Stomach (tissue), 4 donors: ENCODE measurements at regions not wholly inside any gene's neighbourhood (a gene's known extent, or its start where the extent isn't known, plus 50 kb on each side); places are given as distances from the start of the nearest gene placed in this dataset.

Experiments
- EP300 ChIP-seq: sonication (generic); formaldehyde crosslinking; IDR thresholded peaks from one replicate; pipeline ENCODE4 v1.6.1; 2017; ENCODE audit warnings: antibody characterized with exemption
- TF ChIP-seq, protein P1 (sequence below), 7 experiments: fragments of 450-650 bp in 4 of 7; fragments of 200-600 bp in 3 of 7; sonication (generic) in 3 of 7; IDR thresholded peaks; one replicate each; pipeline ENCODE4 v1.5.1; 2016 to 2019; ENCODE audit warnings: antibody characterized with exemption in 7 of 7, control low read depth in 2 of 7, mild to moderate bottlenecking in 1 of 7

DNA sequence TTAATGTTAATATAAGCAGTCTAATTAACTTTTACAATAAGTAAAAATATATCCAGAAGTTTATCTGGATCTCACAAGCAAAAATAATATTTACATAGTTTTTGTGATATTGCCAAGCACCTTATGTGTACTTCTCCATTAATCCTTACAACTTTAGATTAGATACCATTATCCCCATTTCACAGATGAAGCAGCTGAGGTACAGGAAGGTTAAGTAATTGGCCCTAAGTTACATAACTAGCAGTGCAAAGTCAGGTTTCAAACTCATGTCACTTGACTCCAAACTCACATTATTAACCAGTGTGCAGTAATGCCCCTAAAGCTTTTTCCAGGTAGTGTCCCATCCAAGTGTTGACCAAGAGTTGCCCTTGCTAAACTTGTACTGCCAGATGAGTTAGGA lies 248.6 kb upstream of the STXBP5 start:
- TF ChIP-seq, protein P1, sequence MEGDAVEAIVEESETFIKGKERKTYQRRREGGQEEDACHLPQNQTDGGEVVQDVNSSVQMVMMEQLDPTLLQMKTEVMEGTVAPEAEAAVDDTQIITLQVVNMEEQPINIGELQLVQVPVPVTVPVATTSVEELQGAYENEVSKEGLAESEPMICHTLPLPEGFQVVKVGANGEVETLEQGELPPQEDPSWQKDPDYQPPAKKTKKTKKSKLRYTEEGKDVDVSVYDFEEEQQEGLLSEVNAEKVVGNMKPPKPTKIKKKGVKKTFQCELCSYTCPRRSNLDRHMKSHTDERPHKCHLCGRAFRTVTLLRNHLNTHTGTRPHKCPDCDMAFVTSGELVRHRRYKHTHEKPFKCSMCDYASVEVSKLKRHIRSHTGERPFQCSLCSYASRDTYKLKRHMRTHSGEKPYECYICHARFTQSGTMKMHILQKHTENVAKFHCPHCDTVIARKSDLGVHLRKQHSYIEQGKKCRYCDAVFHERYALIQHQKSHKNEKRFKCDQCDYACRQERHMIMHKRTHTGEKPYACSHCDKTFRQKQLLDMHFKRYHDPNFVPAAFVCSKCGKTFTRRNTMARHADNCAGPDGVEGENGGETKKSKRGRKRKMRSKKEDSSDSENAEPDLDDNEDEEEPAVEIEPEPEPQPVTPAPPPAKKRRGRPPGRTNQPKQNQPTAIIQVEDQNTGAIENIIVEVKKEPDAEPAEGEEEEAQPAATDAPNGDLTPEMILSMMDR (IDR thresholded peaks at IDR 0.05), result no peak
- no peak for TF ChIP-seq EP300
